GM12892 (cell line): ENCODE measurements at regions not wholly inside any gene's neighbourhood (a gene's known extent, or its start where the extent isn't known, plus 50 kb on each side); places are given as distances from the start of the nearest gene placed in this dataset.
A peak's percentile ranks its signal among the peaks of the same experiment; 100 is the strongest.

Experiments used
- DNase-seq: peaks from one replicate; pipeline ENCODE4 v3.0.0; 2011; ENCODE audit not compliant: insufficient read length
- FAIRE-seq: peaks from 2 replicates; lab custom pipeline; 2011; peaks lifted over from hg19 to GRCh38; lab: Jason Lieb, UNC
- POLR2A ChIP-seq: IDR thresholded peaks from 2 replicates; pipeline ENCODE4 v1.6.1; 2011; ENCODE audit warnings: low read depth, low read length, control low read depth
- POLR2AphosphoS5 ChIP-seq: IDR thresholded peaks from 2 replicates; pipeline ENCODE4 v1.6.1; 2011; ENCODE audit warnings: low read depth, low read length, control low read depth
- TAF1 ChIP-seq: IDR thresholded peaks from 2 replicates; pipeline ENCODE4 v1.6.1; 2011; ENCODE audit warnings: low read depth, mild to moderate bottlenecking, control low read depth, low read length, borderline replicate concordance

DNA sequence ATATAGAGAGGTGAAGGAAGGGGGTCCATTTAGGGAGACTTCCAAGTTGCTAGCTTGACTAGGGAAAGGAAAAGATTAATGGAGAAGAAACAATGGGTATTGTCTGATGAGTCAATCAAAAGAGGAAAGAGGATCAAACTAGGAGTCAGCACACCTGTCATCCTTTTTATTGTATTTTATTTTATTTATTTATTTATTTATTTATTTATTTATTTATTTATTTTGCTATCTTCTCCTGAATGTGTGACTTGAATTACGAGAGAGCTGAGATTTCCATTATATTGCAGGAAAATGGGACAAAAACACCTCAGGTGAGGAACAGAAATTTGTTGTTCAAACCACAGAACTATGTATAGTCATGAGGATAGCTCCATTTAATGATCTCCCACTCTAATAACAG, 58.9 kb downstream of the NUDT11 start:
- no peak for TF ChIP-seq TAF1
- no peak for TF ChIP-seq POLR2A
- no peak for TF ChIP-seq POLR2AphosphoS5
- no peak for FAIRE-seq
- DNase-seq = no peak

DNA sequence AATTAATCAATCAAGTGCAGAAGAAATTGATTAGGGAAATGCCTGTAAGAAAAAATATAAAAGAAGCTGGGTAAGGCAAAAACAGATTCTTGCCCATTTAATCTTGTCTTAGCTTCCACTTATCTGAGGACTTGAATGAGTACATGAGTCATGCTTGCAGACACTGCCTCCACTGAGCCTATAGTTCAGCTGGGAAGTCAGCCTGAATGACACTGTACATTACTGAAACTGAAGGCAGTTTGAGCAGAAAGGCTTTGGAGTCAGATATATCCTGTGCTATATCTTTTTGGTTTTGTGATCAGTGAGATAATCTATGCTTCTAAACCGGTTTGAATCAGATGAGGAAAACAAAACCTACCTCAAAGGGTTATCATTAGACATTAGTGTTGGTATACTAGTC, 61.3 kb downstream of the NUDT11 start:
- TF ChIP-seq POLR2A (no peak), POLR2AphosphoS5 (no peak), TAF1 (no peak)
- DNase-seq = no peak
- FAIRE-seq = no peak

DNA sequence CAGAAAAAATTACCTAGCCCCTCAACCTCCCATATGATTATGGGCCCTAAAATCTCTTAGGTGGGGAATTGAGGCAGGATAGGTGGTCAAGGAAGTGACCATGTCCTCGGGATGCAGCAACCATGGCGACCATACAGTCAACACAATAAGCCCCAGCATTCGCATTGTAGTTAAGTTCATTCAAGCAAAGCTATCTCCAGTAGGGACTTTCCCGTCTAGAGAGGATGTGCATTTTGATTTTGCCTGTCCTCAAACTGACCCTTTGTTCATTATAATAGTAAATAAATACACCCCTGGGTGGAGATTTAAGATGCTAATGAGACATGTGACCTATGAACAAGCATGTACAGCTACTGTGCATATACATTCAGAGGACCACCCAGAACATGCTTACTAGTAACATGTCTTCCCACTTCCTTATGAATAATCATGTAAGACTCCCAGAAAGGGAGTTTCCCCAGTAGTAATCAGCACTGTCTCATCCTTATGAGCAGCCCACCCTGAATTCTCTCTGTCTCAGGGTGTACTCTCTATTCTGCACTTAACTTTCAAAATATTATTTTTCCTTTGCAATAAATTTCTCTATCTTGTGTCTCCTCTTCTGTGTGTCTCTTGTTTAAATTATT, 74.3 kb downstream of the NUDT11 start:
- no peak for DNase-seq
- peak; percentile 30 for FAIRE-seq
- TF ChIP-seq POLR2A (no peak), TAF1 (no peak), POLR2AphosphoS5 (no peak)

DNA sequence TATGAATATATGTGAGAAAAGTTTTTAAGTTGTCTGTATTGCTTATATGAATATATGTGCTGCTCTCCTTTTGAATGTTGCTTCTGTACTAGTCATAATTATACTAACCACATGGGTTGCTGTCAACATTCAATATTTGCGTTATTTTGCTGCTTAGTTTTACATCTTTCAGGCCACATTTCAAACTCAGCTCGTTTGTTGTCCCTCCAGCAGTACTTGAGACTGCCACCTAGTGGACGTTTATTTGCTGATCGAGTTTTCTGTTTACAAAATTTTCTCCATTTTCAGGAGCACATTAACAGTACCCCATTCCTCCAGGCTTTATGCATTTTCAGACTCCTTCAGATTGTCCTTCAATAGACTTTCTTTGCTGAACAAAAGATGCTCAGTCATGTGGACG, 75.8 kb downstream of the NUDT11 start:
- DNase-seq (no peak), FAIRE-seq (peak; percentile 90)
- no peak for TF ChIP-seq POLR2AphosphoS5
- TF ChIP-seq POLR2A = no peak

DNA sequence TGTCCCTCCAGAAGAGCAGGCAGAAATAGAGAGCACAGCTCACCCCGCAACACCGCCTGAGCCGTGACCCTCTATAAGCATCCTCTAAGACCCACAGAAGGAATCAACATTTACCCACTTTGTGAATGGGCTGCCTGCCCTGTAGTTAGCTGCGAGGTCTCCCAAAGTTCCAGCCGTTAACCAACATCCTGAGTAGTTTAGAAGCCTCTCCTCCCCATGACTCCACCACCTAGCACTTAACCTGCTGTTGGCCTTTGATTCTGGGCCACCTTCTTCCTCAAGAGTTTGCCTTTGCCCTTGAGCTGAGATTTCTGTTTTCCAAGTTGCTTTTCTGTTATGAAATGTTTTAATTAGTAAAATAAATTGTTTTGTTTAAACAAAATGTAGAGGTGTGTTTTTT, 75.8 kb downstream of the NUDT10 start:
- no peak for TF ChIP-seq POLR2AphosphoS5
- no peak for TF ChIP-seq POLR2A
- no peak for TF ChIP-seq TAF1
- FAIRE-seq = no peak
- DNase-seq = no peak

DNA sequence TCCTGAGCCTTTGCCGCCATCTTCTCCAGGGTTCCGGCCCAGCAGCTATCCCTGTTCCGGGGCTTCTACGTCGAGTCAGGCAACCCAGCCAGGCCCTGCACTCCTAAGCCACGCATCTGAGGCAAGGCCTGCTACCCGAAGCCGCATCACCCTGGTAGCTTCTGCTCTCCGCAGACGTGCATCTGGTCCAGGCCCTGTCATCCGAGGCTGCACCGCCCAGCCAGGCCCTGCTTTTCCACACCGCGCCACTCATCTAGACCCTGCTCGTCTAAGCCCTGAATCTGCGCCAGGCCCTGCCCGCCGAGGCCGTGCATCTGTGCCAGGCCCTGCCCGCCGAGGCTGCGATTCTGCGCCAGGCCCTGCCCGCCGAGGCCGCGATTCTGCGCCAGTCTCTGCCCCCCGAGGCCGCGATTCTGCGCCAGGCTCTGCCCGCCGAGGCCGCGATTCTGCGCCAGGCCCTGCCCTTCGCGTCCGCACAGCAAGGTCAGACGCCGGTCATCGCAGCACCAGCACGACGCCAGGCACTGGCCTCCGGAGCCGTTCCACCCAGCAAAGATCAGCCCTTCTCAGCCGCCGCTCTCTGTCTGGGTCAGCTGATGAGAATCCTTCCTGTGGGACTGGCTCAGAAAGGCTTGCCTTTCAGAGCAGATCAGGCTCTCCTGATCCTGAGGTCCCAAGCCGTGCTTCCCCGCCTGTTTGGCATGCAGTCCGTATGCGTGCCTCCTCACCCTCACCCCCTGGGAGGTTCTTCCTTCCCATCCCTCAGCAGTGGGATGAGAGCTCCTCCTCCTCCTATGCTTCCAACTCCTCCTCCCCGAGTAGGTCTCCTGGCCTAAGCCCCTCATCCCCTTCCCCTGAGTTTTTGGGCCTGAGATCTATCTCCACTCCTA, 75.1 kb downstream of the NUDT10 start:
- FAIRE-seq = no peak
- TF ChIP-seq POLR2A (no peak), POLR2AphosphoS5 (no peak), TAF1 (no peak)
- DNase-seq = no peak

DNA sequence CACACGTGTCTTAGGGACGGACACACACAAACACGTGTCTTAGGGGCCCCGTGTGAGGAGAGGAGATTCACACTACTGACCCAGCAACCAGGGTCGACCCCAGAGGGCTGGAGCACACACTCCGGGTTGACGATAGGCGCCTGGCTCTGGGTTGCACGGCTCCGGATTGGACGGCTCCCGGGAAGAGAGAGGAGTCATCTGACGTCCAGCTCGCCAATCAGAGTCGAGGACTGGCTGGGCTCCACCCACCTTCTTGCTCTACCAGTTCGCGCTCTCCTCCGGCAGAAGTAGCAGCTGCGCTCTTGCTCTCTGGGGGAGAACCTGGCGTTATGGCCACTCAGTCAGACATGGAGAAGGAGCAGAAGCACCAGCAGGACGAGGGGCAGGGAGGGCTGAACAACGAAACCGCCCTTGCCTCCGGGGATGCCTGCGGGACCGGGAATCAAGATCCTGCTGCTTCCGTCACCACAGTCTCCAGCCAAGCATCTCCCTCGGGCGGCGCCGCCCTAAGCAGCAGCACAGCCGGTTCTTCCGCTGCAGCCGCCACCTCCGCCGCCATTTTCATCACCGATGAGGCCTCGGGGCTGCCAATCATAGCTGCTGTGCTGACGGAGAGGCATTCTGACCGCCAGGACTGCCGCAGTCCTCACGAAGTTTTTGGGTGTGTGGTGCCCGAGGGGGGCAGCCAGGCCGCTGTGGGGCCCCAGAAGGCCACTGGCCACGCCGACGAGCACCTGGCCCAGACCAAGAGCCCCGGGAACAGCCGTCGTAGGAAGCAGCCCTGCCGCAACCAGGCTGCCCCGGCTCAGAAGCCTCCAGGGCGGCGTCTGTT, 74.3 kb downstream of the NUDT10 start:
- DNase-seq = no peak
- no peak for FAIRE-seq
- no peak for TF ChIP-seq TAF1
- TF ChIP-seq POLR2A = no peak
- no peak for TF ChIP-seq POLR2AphosphoS5

DNA sequence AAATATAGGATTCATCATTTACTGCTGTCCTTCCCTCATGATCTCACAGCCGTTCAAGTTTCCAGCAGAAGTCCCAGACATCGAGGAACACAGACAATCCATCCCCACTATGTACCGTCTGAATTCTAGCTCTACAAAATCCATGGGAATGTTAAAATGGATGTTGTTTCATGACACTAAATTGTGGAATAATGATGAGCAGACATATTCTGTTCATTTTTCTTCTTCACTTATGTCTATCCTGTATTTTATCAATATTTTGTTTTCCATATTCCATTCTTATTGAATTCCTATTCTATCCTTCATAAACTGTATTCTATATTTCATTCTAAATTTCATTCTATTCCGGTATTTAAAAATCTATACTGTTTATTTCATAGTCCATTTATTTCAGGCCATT, 71.8 kb downstream of the NUDT10 start:
- FAIRE-seq (no peak), DNase-seq (no peak)
- no peak for TF ChIP-seq POLR2A
- no peak for TF ChIP-seq POLR2AphosphoS5
- no peak for TF ChIP-seq TAF1

DNA sequence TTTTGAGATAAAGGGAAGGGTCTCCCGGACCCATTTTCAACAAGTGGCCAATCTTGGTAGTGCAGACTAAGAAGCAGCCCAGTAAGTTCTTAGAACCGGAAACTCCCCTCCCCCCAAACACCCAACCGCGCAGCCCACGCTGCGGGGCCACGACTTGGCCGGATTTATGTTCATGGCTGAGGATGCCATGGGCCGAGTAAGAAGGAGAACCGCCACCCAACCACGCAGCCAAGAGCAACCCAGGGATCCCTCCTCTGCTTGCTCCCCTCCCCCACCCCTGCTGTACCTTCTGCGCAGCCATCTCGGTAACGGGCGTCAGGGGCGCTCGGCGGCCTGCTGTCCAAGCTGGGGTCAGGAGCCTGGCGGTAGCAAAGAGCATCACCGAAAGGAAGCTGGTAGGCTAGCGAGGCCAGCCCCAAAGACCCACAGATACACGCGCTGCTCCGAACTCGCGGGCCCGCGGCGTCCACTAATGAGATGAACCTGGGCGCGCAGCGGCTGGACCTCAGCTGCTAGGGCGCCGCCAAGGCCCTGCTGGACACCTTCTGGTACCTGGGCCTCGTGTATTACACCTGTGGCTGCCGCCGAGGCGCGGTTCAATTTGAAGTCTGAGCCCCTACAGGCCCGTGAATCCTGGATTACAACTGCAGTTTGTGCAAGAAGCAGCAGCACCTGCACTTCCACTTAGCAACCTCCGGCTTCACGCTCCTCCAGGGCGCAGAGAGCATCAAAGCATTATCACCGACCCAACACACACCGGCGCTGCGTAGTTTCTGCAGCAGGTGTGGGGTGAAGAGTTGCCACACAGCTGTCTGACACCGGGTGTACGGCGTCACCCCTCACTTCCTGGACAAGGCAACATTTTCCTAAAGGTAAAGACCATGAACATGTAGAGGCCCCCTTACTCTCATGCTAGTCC, 63.4 kb downstream of the NUDT10 start:
- FAIRE-seq (no peak), DNase-seq (no peak)
- TF ChIP-seq POLR2AphosphoS5 = no peak
- no peak for TF ChIP-seq POLR2A
- TF ChIP-seq TAF1 = no peak

DNA sequence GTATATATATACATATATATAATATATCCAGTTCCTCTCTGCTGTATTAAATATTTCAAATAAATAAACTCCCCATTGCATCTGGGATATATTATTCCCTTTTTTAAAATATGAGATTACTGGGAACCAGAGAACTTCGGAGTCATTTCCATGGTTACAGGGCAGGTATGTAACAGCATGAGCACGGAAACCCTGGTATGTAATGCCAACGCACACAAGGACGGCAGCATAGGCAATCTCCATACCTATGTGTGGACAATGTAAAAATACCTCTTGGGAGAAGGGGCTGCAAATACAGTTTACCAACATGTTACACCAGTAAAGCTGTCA, 62.8 kb downstream of the NUDT10 start:
- DNase-seq (no peak), FAIRE-seq (no peak)
- TF ChIP-seq POLR2A (no peak), TAF1 (no peak), POLR2AphosphoS5 (no peak)
